ENCODE measurements at regions not wholly inside any gene's neighbourhood (a gene's known extent, or its start where the extent isn't known, plus 50 kb on each side); places are given as distances from the start of the nearest gene placed in this dataset.
A peak's percentile ranks its signal among the peaks of the same experiment; 100 is the strongest.

DNA sequence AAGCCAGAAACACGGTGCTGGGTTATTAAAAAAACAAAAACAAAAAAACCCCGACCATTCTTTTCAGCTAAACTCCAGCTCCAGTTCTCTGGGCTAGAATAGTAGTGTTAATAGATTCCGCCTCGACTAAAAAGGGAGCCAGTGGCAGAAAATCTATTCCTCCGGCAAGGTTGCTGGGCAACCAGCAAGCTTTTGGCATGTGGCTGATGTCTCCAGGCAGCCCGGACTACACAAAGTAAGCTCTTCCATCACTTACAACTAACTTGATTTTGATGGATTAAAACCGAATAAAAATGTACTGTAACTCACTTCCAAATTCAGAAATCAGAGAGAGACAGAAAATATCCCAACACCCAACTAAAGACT is 126.4 kb upstream of the FOXN3 start:
- ChIA-PET POLR2A (interaction anchor here (0.7 to 0.9 kb wide), 3 partner anchors 43 to 174 kb away, joined by 3 read pairs; no protein-coding TSS in a partner anchor), CTCF (interaction anchor here (0.7 to 1.3 kb wide), 3 partner anchors 9 to 397 kb away, joined by 3 read pairs; no protein-coding TSS in a partner anchor)
- H3K4me1 Mint-ChIP-seq (ENCODE audit: low read depth) = peaks cover 55% of the 10 kb centered on the region
- H3K27me3 Mint-ChIP-seq = no peaks in the 10 kb centered on the region
- no peak for TF ChIP-seq CTCF (IDR thresholded peaks at IDR 0.05)
- no peaks in the 10 kb centered on the region for H3K9me3 Mint-ChIP-seq
- DNase-seq (no peak), ATAC-seq (no peak)
- H3K36me3 Mint-ChIP-seq (ENCODE audit: low read depth) = peaks cover 16% of the 10 kb centered on the region
- H3K4me3 Mint-ChIP-seq = no peak overlapping the region
- intact Hi-C loops (cut with micrococcal nuclease) = no loop called here
- peak overlapping the region; percentile 22 for H3K27ac Mint-ChIP-seq

GRCh38 chr14:89542786-89543424 is 125.9 kb upstream of the FOXN3 start:
- ATAC-seq (no peak), DNase-seq (no peak)
- peak overlapping the region; percentile 17 for H3K27ac Mint-ChIP-seq
- no peaks in the 10 kb centered on the region for H3K9me3 Mint-ChIP-seq
- TF ChIP-seq CTCF (IDR thresholded peaks at IDR 0.05) = no peak
- POLR2A ChIA-PET = interaction anchor here (0.7 to 0.9 kb wide), 4 partner anchors 44 to 488 kb away, joined by 3 read pairs; no protein-coding TSS in a partner anchor
- H3K4me3 Mint-ChIP-seq = no peak overlapping the region
- H3K4me1 Mint-ChIP-seq (ENCODE audit: low read depth) = peaks cover 58% of the 10 kb centered on the region
- peaks cover 12% of the 10 kb centered on the region for H3K36me3 Mint-ChIP-seq (ENCODE audit: low read depth)
- CTCF ChIA-PET = interaction anchor here (0.7 to 1.3 kb wide), 4 partner anchors 9 to 397 kb away, joined by 3 read pairs; no protein-coding TSS in a partner anchor
- no peaks in the 10 kb centered on the region for H3K27me3 Mint-ChIP-seq
- intact Hi-C loops (cut with micrococcal nuclease) = no loop called here

GRCh38 chr14:89540830-89541470 is 123.9 kb upstream of the FOXN3 start:
- Mint-ChIP-seq H3K4me1 (ENCODE audit: low read depth) (peaks cover 63% of the 10 kb centered on the region), H3K27ac (no peak overlapping the region), H3K4me3 (no peak overlapping the region), H3K9me3 (no peaks in the 10 kb centered on the region), H3K36me3 (ENCODE audit: low read depth) (peaks cover 17% of the 10 kb centered on the region), H3K27me3 (no peaks in the 10 kb centered on the region)
- POLR2A ChIA-PET = no interaction called here
- no peak for DNase-seq
- TF ChIP-seq CTCF (IDR thresholded peaks at IDR 0.05) = no peak
- CTCF ChIA-PET = interaction anchor here (1.2 kb wide), 1 partner anchor 19 kb away, joined by 5 read pairs; no protein-coding TSS in a partner anchor
- intact Hi-C loops (cut with micrococcal nuclease) = no loop called here
- no peak for ATAC-seq

- CTCF ChIA-PET = no interaction called here
Measured at GRCh38 chr14:89540009-89540829, 123.2 kb upstream of the FOXN3 start.

More at GRCh38 chr14:89540009-89540829, 123.2 kb upstream of the FOXN3 start:
- Mint-ChIP-seq H3K36me3 (ENCODE audit: low read depth) (peaks cover 17% of the 10 kb centered on the region), H3K4me3 (no peak overlapping the region), H3K4me1 (ENCODE audit: low read depth) (peaks cover 59% of the 10 kb centered on the region), H3K27me3 (no peaks in the 10 kb centered on the region), H3K9me3 (no peaks in the 10 kb centered on the region), H3K27ac (no peak overlapping the region)
- POLR2A ChIA-PET = no interaction called here
- ATAC-seq (no peak), DNase-seq (no peak)
- intact Hi-C loops (cut with micrococcal nuclease) = no loop called here
- TF ChIP-seq CTCF (IDR thresholded peaks at IDR 0.05) = no peak

All from activated CD8-positive, alpha-beta T cell treated with anti-CD3 and anti-CD28 coated beads for 36 hours (primary cell).